ENCODE measurements at regions not wholly inside any gene's neighbourhood (a gene's known extent, or its start where the extent isn't known, plus 50 kb on each side); places are given as distances from the start of the nearest gene placed in this dataset.

GRCh38 chr20:50346374-50347283 is 156.0 kb downstream of the CEBPB start:
- TF ChIP-seq EZH2 (IDR thresholded peaks at IDR 0.05; ENCODE audit: borderline replicate concordance, low read depth, low read length, severe bottlenecking) = no peak
- no peak for TF ChIP-seq CTCF (IDR thresholded peaks at IDR 0.05; ENCODE audit: extremely low read depth in 1 of 2, insufficient read depth in 1 of 2, low read depth in 1 of 2, low read length in 2 of 2)

Data from endothelial cell of umbilical vein (primary cell).